ENCODE measurements at regions not wholly inside any gene's neighbourhood (a gene's known extent, or its start where the extent isn't known, plus 50 kb on each side); places are given as distances from the start of the nearest gene placed in this dataset.
"Not testable (repeated sequence)": the region's sequence is repeated elsewhere in the genome, so short reads cannot be mapped to it uniquely, and the experiment has no call there.

DNA sequence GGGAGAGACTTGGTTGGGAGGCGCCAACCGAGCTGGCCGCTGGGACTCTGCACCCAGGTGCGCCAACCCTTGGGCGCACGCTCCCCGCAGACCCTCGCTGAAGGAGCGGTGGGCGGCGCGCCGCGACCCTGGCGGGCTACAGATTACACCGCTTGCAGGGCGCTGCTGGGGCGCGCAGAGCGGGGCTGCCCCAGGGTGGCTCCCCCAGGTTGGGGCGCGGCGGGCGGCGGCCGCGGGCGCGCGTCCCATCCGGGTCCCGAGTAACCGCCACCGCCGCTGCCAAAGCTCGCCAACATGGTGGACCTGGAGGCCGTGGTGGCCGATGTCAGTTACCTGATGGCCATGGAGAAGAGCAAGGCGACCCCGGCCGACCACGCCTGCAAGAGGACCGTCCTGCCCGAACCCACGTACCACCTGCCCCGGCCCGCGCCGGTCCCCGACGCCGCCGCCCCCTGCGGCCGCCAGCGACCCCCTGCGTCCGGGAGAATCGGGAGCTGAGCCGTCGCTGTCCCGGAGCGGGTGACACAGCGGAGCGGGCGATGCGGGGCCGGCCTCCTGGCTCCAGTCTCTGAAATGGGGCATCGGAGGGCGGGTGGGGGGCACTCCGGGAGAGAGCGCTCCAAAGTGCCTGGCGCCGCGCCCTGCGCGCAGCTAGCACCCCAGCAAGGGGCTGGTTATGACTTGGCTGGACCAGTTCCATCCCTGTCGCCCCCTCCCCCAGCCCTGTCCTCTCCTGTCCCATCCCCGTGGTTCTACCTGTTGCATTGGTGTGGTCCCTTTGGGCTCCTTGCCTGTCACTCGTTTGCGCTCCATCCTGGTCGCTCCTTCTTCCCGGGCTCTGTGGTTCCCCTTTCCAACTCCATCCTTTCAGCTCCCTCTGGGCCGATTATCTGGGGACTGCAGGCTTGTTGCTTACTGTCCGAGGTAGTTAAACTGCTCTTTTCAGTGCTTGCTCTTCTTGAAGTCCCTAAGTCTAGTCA, 143.3 kb upstream of the GRK3 start:
- peaks cover 3% of the 10 kb centered on the region for H3K36me3 Mint-ChIP-seq (ENCODE audit: low read depth)
- no peaks in the 10 kb centered on the region for H3K9me3 Mint-ChIP-seq
- peaks cover 19% of the 10 kb centered on the region for H3K4me1 Mint-ChIP-seq
- TF ChIP-seq, protein P1, sequence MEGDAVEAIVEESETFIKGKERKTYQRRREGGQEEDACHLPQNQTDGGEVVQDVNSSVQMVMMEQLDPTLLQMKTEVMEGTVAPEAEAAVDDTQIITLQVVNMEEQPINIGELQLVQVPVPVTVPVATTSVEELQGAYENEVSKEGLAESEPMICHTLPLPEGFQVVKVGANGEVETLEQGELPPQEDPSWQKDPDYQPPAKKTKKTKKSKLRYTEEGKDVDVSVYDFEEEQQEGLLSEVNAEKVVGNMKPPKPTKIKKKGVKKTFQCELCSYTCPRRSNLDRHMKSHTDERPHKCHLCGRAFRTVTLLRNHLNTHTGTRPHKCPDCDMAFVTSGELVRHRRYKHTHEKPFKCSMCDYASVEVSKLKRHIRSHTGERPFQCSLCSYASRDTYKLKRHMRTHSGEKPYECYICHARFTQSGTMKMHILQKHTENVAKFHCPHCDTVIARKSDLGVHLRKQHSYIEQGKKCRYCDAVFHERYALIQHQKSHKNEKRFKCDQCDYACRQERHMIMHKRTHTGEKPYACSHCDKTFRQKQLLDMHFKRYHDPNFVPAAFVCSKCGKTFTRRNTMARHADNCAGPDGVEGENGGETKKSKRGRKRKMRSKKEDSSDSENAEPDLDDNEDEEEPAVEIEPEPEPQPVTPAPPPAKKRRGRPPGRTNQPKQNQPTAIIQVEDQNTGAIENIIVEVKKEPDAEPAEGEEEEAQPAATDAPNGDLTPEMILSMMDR (conservative IDR thresholded peaks at IDR 0.05) = peak; percentile 17
- no peak overlapping the region for H3K27ac Mint-ChIP-seq (ENCODE audit: unreplicated experiment)
- no peak for DNase-seq (ENCODE audit: low read depth, low spot score)
- H3K4me3 Mint-ChIP-seq = peak overlapping the region; percentile 75
- peaks cover 83% of the 10 kb centered on the region for H3K27me3 Mint-ChIP-seq (ENCODE audit: low read depth)

DNA sequence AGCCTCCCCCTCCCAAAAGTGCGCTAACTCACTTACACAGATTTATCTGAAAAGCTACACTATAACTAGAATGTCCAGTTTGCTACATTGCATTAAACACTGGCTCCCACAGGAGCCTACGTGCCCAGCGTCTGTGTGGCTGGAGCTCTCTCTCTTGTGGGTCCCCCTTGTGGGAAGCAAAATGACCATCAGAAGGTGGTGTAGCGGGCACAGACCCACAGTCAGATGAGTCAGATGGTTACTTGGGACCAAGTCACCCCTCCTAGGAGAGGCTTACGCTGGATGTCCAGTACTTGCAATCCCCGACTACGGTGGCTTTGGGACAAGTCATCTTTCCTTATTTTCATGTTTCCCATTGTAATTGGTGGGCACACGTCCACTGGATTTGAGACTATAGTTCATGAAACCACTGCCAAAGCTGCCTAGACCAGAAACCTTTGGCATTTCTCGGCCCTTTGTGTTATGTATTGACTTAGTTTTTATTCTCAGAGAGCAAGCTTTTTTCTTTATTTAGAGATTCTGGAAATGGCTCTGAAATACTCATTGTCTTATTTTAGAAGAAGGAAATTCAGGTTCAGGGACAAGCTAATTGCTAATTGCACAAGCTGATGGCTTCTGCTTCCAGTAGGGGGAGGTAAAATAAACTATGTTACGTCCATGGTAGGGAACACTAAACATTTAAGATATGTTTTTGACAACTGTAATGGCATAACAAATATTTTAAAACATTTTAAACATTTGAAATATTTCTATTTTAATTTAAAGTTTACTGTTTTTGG, 137.8 kb upstream of the GRK3 start:
- TF ChIP-seq, protein P1 (conservative IDR thresholded peaks at IDR 0.05) = peak; percentile 45
- not testable (repeated sequence) for H3K4me1 Mint-ChIP-seq; H3K4me3 Mint-ChIP-seq; H3K27ac Mint-ChIP-seq (ENCODE audit: unreplicated experiment); DNase-seq (ENCODE audit: low read depth, low spot score); H3K36me3 Mint-ChIP-seq (ENCODE audit: low read depth); H3K9me3 Mint-ChIP-seq
- peaks cover 41% of the 10 kb centered on the region for H3K27me3 Mint-ChIP-seq (ENCODE audit: low read depth)

DNA sequence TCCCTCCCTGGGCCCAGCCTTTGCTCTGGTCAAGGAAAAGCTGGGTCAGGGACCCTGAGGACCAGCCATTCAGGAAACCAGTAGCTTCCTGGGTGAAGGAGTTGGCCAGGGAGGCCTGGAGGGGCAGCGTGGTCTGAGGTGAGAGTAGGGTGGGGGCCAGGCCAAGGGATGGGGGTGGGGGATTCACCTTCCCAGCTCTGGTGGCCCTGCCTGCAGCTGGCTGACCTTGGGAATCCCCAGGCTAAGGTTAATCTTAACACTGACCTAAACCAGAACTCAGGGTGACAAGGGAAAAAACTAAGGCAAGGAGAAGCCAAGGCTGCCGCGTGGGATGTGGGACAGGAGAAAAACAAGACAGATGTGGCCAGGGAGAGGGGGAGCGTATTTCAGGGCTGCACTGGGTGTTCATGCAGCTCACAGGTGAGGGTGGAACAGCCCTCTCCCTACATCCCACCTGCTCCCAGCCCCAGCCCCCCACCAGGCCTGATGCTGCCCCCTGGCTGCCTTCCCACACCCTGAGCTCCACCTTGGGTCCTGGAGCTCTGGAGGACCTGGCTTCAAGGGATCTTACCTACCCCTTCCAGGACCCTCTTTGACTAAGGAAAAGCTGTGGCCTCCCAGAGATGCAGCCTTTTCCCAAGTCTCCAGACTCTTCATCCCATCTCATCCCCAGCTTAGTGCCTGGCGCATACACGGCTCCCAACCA, 132.7 kb upstream of the GRK3 start:
- not testable (repeated sequence) for H3K9me3 Mint-ChIP-seq; DNase-seq (ENCODE audit: low read depth, low spot score); H3K36me3 Mint-ChIP-seq (ENCODE audit: low read depth); H3K4me3 Mint-ChIP-seq; H3K27ac Mint-ChIP-seq (ENCODE audit: unreplicated experiment); H3K27me3 Mint-ChIP-seq (ENCODE audit: low read depth); H3K4me1 Mint-ChIP-seq

DNA sequence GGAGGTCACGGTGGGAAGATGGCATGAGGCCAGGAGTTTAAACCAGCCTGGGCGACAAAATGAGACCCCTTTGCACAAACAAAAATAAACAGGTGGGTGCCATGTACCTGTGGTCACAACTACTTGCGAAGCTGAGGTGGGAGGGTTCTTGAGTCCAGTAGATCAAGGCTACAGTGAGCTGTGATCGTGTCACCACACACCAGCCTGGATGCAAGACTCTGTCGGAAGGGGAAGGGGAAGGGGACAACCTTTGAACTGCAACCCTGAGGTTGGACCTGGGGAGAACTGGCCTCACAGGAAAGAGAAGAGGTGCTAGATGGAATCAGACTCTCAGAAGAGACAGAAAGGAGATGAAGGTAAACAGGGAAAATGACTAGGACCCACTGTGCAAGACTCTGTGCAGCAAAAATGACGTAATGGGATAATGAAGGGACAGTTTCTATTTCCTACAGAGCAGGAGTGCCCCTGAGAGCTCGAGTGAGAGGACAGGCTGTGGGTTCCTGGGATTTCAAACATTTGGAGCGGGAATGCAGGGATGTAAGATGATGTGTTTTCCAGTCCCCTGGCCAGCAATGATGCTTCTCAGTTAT, 131.0 kb upstream of the GRK3 start:
- not testable (repeated sequence) for H3K27me3 Mint-ChIP-seq (ENCODE audit: low read depth); H3K4me3 Mint-ChIP-seq; DNase-seq (ENCODE audit: low read depth, low spot score); H3K27ac Mint-ChIP-seq (ENCODE audit: unreplicated experiment); H3K36me3 Mint-ChIP-seq (ENCODE audit: low read depth); H3K9me3 Mint-ChIP-seq; H3K4me1 Mint-ChIP-seq

DNA sequence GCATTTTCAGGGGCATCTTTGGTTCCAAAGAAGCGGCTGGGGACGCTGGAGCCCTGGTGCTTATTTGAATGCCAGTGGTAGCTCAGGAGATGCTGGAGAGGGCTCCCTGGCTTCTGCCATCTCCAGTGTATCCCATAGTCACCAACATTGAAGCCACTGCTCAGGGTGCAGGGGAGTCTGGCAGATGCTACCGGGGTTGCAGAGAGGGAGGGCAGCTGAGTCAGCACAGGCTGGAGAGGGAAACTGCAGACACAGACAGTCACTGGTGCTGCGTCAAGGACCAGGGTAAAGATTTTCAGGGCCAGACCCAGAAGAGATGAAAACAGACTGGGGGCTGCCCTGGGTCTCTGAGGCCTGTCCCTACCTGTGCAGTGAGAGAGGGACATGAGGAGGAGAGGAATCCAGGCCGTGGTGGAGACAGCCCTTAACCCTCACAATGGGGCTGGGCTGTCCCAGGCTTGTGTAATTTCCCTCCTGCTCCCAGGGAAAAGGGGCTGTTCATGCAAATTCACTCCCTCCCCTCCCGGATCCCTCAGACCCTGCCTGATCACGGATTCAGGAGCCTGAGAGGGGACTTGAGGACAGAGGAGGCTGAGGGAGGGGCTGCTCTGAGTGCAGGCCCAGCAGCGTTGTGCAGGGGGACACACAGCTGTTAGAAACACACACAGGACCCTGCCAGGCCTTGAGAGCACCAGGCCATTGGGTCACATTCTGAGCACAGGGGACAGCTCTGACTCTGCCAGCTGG, 126.9 kb upstream of the GRK3 start:
- H3K4me3 Mint-ChIP-seq = no peak overlapping the region
- H3K27me3 Mint-ChIP-seq (ENCODE audit: low read depth) = no peaks in the 10 kb centered on the region
- peaks cover 5% of the 10 kb centered on the region for H3K4me1 Mint-ChIP-seq
- no peaks in the 10 kb centered on the region for H3K36me3 Mint-ChIP-seq (ENCODE audit: low read depth)
- TF ChIP-seq, protein P1 (conservative IDR thresholded peaks at IDR 0.05) = no peak
- no peak overlapping the region for H3K27ac Mint-ChIP-seq (ENCODE audit: unreplicated experiment)
- H3K9me3 Mint-ChIP-seq = no peaks in the 10 kb centered on the region
- no peak for DNase-seq (ENCODE audit: low read depth, low spot score)

All from neural crest cell (in vitro differentiated cells).